Endothelial cell of umbilical vein (primary cell): ENCODE measurements at regions not wholly inside any gene's neighbourhood (a gene's known extent, or its start where the extent isn't known, plus 50 kb on each side); places are given as distances from the start of the nearest gene placed in this dataset.

Source experiments
- BruUV-seq: library from RNA; stranded (reverse); fragments of 400-500 nt; replicated peaks from 2 replicates; lab custom pipeline; 2021; lab: Mats Ljungman, UMichigan
- CTCF ChIA-PET: fragments of 300-600, 350-600 bp; sonication (Branson Sonifier 250); formaldehyde crosslinking; loops from one replicate; lab custom pipeline; 2021; ENCODE audit warnings: antibody characterized with exemption, inconsistent platforms; lab: Charles Lee
- POLR2A ChIA-PET: fragments of 300-600, 350-600 bp; sonication (Branson Sonifier 250); formaldehyde crosslinking; loops from one replicate; lab custom pipeline; 2021; ENCODE audit warnings: antibody characterized with exemption, inconsistent platforms; lab: Charles Lee
- DNase-seq: peaks from one replicate; pipeline ENCODE4 v3.0.0-alpha.2; 2011; ENCODE audit warnings: low read depth, low spot score
- FAIRE-seq: peaks from 2 replicates; lab custom pipeline; 2011; peaks lifted over from hg19 to GRCh38; lab: Jason Lieb, UNC
- H2AFZ ChIP-seq: 2 replicates; pipeline ENCODE4 v1.6.0; 2012; ENCODE audit warnings: low read depth, low read length, control low read depth, inconsistent platforms
- H3K27ac ChIP-seq: 2 replicates; pipeline ENCODE4 v1.5.1; 2011; ENCODE audit warnings: low read depth, mild to moderate bottlenecking, control low read depth, low read length, moderate library complexity; ENCODE audit not compliant: insufficient read depth
- H3K27me3 ChIP-seq, 2 experiments: 2 replicates each; pipeline versions ENCODE4 v1.6.0 to v1.6.1; 2011; ENCODE audit warnings: low read length in 2 of 2, mixed read lengths in 1 of 2; ENCODE audit not compliant: control insufficient read depth in 2 of 2, insufficient read depth in 2 of 2
- H3K36me3 ChIP-seq, 2 experiments: 2 replicates in 1 of 2; 3 replicates in 1 of 2; pipeline ENCODE4 v1.5.1; 2011; ENCODE audit warnings: low read length in 2 of 2, mild to moderate bottlenecking in 1 of 2, moderate library complexity in 1 of 2; ENCODE audit not compliant: control insufficient read depth in 2 of 2, insufficient read depth in 2 of 2; ENCODE audit errors: extremely low read depth in 1 of 2
- H3K4me1 ChIP-seq: 3 replicates; pipeline ENCODE4 v1.5.1; 2011; ENCODE audit warnings: mild to moderate bottlenecking, low read length; ENCODE audit not compliant: control insufficient read depth, insufficient read depth; ENCODE audit errors: extremely low read depth
- H3K4me2 ChIP-seq: 2 replicates; pipeline ENCODE4 v1.6.1; 2011; ENCODE audit warnings: low read length, control low read depth, mixed read lengths; ENCODE audit not compliant: insufficient read depth
- H3K4me3 ChIP-seq, 3 experiments: fragments of 200-600 bp in 1 of 3; sonication (generic), shearing (Covaris generic) in 1 of 3; replicated peaks in 1 of 3; 2 replicates each; pipeline ENCODE4 v1.5.1; 2011 to 2016; ENCODE audit warnings: control low read depth in 3 of 3, low read length in 3 of 3, mild to moderate bottlenecking in 2 of 3, inconsistent platforms in 1 of 3, low read depth in 1 of 3, moderate library complexity in 1 of 3; ENCODE audit not compliant: insufficient read depth in 1 of 3
- H3K79me2 ChIP-seq: 2 replicates; pipeline ENCODE4 v1.6.0; 2012; ENCODE audit warnings: low read length, inconsistent platforms; ENCODE audit not compliant: control insufficient read depth, insufficient read depth
- H3K9ac ChIP-seq: replicated peaks from 2 replicates; pipeline ENCODE3; 2011; ENCODE audit warnings: low read length, control low read depth; ENCODE audit not compliant: insufficient read depth; ENCODE audit errors: extremely low read depth
- H3K9me1 ChIP-seq: replicated peaks from 3 replicates; pipeline ENCODE4 v1.6.0; 2011; ENCODE audit warnings: mild to moderate bottlenecking, low read length; ENCODE audit not compliant: control insufficient read depth, insufficient read depth; ENCODE audit errors: extremely low read depth
- H3K9me3 ChIP-seq: replicated peaks from 2 replicates; pipeline ENCODE4 v1.5.1; 2012; ENCODE audit warnings: low read length, inconsistent platforms; ENCODE audit not compliant: control insufficient read depth, insufficient read depth
- H4K20me1 ChIP-seq: replicated peaks from 2 replicates; pipeline ENCODE3; 2011; ENCODE audit warnings: mild to moderate bottlenecking, low read length; ENCODE audit not compliant: control insufficient read depth, insufficient read depth; ENCODE audit errors: extremely low read depth
- CTCF ChIP-seq, 2 donors: IDR thresholded peaks; 1 replicate in 1 of 2; 2 replicates in 1 of 2; pipeline ENCODE4 v1.5.1; 2011; ENCODE audit warnings: low read length in 2 of 2, mild to moderate bottlenecking in 2 of 2, moderate library complexity in 2 of 2, control low read depth in 1 of 2, inconsistent platforms in 1 of 2, low read depth in 1 of 2; ENCODE audit not compliant: insufficient read depth in 1 of 2; ENCODE audit errors: extremely low read depth in 1 of 2
- EZH2 ChIP-seq: IDR thresholded peaks from 2 replicates; pipeline ENCODE4 v1.6.1; 2012; ENCODE audit warnings: borderline replicate concordance, low read depth, mild to moderate bottlenecking, moderate library complexity, low read length, inconsistent platforms; ENCODE audit not compliant: severe bottlenecking
- FOS ChIP-seq: IDR thresholded peaks from 2 replicates; pipeline ENCODE4 v1.6.1; 2011; ENCODE audit warnings: mild to moderate bottlenecking, low read length, moderate library complexity, borderline replicate concordance; ENCODE audit not compliant: insufficient read depth
- GATA2 ChIP-seq: IDR thresholded peaks from 2 replicates; pipeline ENCODE4 v1.7.0; 2011; ENCODE audit warnings: low read depth, mild to moderate bottlenecking, moderate library complexity, mixed read lengths, low read length; ENCODE audit not compliant: insufficient read length, insufficient read depth
- JUN ChIP-seq: IDR thresholded peaks from 2 replicates; pipeline ENCODE4 v1.6.1; 2011; ENCODE audit warnings: borderline replicate concordance, low read depth; ENCODE audit not compliant: insufficient read length, insufficient read depth
- MAX ChIP-seq: IDR thresholded peaks from 2 replicates; pipeline ENCODE4 v1.6.1; 2011; ENCODE audit not compliant: insufficient read depth, insufficient read length
- MYC ChIP-seq: IDR thresholded peaks from one replicate; pipeline ENCODE4 v1.6.1; 2011; ENCODE audit warnings: mild to moderate bottlenecking, low read depth, low read length
- POLR2A ChIP-seq: IDR thresholded peaks from 2 replicates; pipeline ENCODE4 v1.6.1; 2012; ENCODE audit warnings: low read depth, mild to moderate bottlenecking, control low read depth, low read length
- POLR2AphosphoS5 ChIP-seq: IDR thresholded peaks from 2 replicates; pipeline ENCODE4 v1.6.1; 2012; ENCODE audit warnings: low read depth, mild to moderate bottlenecking, control low read depth, low read length, moderate library complexity; ENCODE audit not compliant: insufficient read depth
- dilution Hi-C: fragments of 300-500 bp; cut with MboI; formaldehyde crosslinking; loops from one replicate; pipeline ENCODE4 v1.15.0; 2019; ENCODE audit warnings: low sequenced_read_pairs; ENCODE audit not compliant: extremely low pct_ligation_motif_present
- intact Hi-C: fragments of 100-400 bp; cut with micrococcal nuclease; formaldehyde crosslinking; loops from one replicate; pipeline ENCODE4 v1.10.0; 2022

GRCh38 chrY:7326296-7327246, 415.0 kb upstream of the AMELY start:
- BruUV-seq = no TSS peak

More at GRCh38 chrY:7326296-7327246, 415.0 kb upstream of the AMELY start:
- no peaks in the 10 kb centered on the region for H3K9me3 ChIP-seq
- no peak overlapping the region for H2AFZ ChIP-seq
- no peaks in the 10 kb centered on the region for H3K4me1 ChIP-seq
- no peak overlapping the region for H3K4me3 ChIP-seq
- DNase-seq (no peak), FAIRE-seq (no peak)
- no peaks in the 10 kb centered on the region for H3K9me1 ChIP-seq
- no peak for TF ChIP-seq FOS
- no peak for TF ChIP-seq POLR2AphosphoS5
- no peak for TF ChIP-seq GATA2
- no peak for TF ChIP-seq MYC
- TF ChIP-seq POLR2A = no peak
- TF ChIP-seq EZH2 = no peak
- no peak for TF ChIP-seq MAX
- no peak for TF ChIP-seq JUN
- TF ChIP-seq CTCF (IDR thresholded peaks at IDR 0.05; ENCODE audit: extremely low read depth in 1 of 2, insufficient read depth in 1 of 2, low read depth in 1 of 2, low read length in 2 of 2) = no peak
- H3K9ac ChIP-seq = no peak overlapping the region
- no peaks in the 10 kb centered on the region for H3K27me3 ChIP-seq
- no peak overlapping the region for H3K27ac ChIP-seq
- intact Hi-C loops (no loop called here), dilution Hi-C loops (no loop called here)
- H3K79me2 ChIP-seq = peaks cover 40% of the 10 kb centered on the region
- no peaks in the 10 kb centered on the region for H4K20me1 ChIP-seq
- H3K4me2 ChIP-seq = no peak overlapping the region
- POLR2A ChIA-PET = no interaction called here
- CTCF ChIA-PET = interaction anchor here (1.4 kb wide), 1 partner anchor 54 kb away, joined by 3 read pairs; no protein-coding TSS in a partner anchor
- H3K36me3 ChIP-seq = peaks cover 0 to 9% of the 10 kb centered on the region in 2 experiments
